PC-3 (cell line): ENCODE measurements at regions not wholly inside any gene's neighbourhood (a gene's known extent, or its start where the extent isn't known, plus 50 kb on each side); places are given as distances from the start of the nearest gene placed in this dataset.

ENCODE experiments used
- CTCF ChIP-seq: fragments of 300-600 bp; sonication (generic); conservative IDR thresholded peaks from 2 replicates; pipeline ENCODE4 v1.5.1; 2017; ENCODE audit warnings: antibody characterized with exemption, low read depth, mild to moderate bottlenecking, low read length
- EZH2 ChIP-seq: fragments of 300-600 bp; sonication (generic); IDR thresholded peaks from one replicate; pipeline ENCODE4 v1.6.1; 2017; ENCODE audit warnings: antibody characterized with exemption, mild to moderate bottlenecking, low read length; ENCODE audit not compliant: unreplicated experiment
- EZH2phosphoT487 ChIP-seq: fragments of 300-600 bp; sonication (generic); IDR thresholded peaks from 2 replicates; pipeline ENCODE4 v1.6.1; 2018; ENCODE audit warnings: mild to moderate bottlenecking, antibody characterized with exemption, low read length, borderline replicate concordance

GRCh38 chr5:56589481-56589860 is 225.9 kb upstream of the MAP3K1 start:
- no peak for TF ChIP-seq CTCF
- no peak for TF ChIP-seq EZH2phosphoT487
- TF ChIP-seq EZH2 = no peak
